ENCODE measurements at regions not wholly inside any gene's neighbourhood (a gene's known extent, or its start where the extent isn't known, plus 50 kb on each side); places are given as distances from the start of the nearest gene placed in this dataset.

GRCh38 chr6:81876971-81877370 lies 124.5 kb upstream of the TENT5A start:
- TF ChIP-seq TAF1 (IDR thresholded peaks at IDR 0.05; ENCODE audit: low read depth), result no peak
- no peak for TF ChIP-seq CEBPB (IDR thresholded peaks at IDR 0.05)
- TF ChIP-seq REST (IDR thresholded peaks at IDR 0.05; ENCODE audit: low read depth), result no peak
- TF ChIP-seq TCF12 (IDR thresholded peaks at IDR 0.05; ENCODE audit: low read depth), result no peak
- no peak for TF ChIP-seq TEAD4 (IDR thresholded peaks at IDR 0.05)
- no peak for TF ChIP-seq FOXM1 (IDR thresholded peaks at IDR 0.05; ENCODE audit: borderline replicate concordance, low read depth)
- no peak for TF ChIP-seq RAD21 (IDR thresholded peaks at IDR 0.05; ENCODE audit: low read depth)
- TF ChIP-seq, protein P1, sequence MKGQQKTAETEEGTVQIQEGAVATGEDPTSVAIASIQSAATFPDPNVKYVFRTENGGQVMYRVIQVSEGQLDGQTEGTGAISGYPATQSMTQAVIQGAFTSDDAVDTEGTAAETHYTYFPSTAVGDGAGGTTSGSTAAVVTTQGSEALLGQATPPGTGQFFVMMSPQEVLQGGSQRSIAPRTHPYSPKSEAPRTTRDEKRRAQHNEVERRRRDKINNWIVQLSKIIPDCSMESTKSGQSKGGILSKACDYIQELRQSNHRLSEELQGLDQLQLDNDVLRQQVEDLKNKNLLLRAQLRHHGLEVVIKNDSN (IDR thresholded peaks at IDR 0.05), result no peak
- TF ChIP-seq YY1 (IDR thresholded peaks at IDR 0.05; ENCODE audit: low read depth), result no peak
